ENCODE measurements at regions not wholly inside any gene's neighbourhood (a gene's known extent, or its start where the extent isn't known, plus 50 kb on each side); places are given as distances from the start of the nearest gene placed in this dataset.

DNA sequence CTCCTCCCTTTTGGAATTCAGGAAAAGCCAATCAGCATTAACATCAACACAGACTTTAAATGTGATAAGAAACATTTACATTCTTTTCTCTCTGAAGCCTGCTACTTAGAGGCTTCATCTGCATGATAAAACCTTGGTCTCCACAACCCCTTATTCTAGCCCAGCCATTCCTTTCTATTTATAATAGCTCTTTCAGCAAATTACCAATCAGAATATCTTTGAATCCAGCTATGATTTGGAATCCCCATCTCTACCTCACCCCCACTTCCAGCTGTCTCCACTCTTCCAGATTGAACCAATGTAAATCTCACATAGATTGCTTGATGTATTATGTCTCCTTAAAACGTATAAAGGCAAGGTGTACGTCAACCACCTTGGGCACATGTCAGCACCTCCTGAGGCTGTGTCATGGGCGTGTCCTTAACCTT, 139.7 kb downstream of the TUSC7 start:
- DNase-seq, result no peak

DNA sequence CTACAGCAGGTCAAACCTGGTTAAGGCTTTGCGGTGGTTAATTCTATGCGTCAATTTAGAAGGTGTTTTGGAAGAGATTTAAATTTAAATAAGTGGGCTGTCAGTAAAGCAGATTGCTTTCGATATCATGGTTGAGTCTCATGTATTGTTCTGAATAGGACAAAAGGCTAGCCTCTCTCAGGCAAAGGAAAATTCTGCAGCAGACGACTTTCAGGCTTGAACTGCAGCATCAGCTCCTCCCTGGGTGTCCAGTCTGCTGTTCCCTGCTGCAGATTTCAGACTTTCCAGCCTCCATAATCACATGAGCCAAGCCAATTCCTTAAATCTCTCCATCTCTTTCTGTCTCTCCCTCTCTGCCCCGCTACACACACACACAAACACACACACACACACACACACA, 143.2 kb downstream of the TUSC7 start:
- no peak for DNase-seq

DNA sequence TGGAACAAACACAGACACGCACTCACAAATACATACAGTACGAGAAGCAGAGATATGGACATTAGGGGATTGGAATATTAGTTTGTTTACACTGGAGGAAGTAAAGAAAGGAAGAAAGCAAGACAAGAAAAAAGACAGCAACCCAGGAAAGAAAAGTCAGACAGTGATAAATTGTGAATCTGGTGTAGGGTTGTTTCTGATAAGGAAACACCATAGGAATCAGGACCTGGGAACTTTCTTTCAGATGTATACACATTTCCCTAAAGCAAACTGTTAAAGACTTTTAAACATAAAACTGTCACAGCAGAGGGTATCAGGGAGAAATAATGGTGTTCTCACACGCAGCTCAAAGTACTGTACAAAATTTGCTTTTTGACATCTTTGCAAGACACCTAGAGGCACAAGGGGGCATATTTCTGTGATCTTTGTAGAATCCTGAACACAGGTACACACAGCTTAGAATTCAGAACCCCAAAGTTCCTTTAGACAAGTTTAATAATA, 153.7 kb downstream of the TUSC7 start:
- no peak for DNase-seq

DNA sequence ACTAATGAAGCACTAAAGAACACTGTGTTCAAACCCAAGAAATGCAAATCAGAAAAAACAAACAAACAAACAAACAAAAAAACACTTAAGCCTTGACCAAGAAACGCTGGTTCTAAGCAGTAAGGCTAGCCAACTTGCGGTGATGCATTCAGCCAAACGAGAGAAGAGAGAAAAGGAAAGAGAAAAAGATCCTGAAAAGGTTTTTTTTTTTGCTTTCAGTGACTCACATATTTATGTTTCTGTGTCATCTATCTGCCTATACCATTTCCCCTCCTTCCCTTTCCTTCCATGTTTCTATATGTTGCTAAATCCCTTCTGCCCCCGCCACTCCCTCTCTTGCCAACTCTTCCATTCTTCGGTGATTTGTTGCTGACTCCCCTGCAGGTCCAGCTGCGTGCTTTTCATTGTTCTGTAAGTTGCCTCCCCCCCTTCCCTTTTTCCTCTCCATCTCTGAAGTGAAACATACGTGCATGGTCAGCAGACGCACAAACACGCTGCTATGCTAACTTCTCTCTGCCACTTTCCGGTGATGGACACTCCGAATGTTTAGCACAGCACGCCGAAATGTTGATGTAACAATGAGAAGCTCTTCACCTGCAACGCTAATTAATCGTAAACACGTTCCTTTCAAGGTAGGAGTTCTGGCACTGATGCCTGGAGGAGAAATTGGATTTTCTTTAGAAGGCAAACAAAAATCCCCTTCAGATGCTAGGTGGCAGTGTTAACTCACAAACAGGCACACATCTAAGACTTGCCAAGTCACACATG, 154.4 kb downstream of the TUSC7 start:
- peak; percentile 20 for DNase-seq

DNA sequence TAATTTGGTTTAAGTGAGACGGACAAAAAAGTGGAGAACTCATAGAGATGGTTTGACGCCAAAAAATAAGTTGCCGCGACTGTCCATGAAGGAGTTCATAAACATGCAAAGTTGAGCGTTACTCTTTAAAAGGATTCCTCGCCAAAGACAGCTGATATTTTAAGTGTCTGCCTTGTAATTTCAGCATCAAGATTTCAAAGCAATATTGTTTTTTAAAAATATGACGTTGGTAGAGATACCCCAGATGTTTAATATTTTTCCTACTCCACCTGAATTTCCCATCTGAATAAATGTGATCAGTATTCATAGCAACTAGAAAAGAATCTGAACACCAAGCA, 155.0 kb downstream of the TUSC7 start:
- no peak for DNase-seq

DNA sequence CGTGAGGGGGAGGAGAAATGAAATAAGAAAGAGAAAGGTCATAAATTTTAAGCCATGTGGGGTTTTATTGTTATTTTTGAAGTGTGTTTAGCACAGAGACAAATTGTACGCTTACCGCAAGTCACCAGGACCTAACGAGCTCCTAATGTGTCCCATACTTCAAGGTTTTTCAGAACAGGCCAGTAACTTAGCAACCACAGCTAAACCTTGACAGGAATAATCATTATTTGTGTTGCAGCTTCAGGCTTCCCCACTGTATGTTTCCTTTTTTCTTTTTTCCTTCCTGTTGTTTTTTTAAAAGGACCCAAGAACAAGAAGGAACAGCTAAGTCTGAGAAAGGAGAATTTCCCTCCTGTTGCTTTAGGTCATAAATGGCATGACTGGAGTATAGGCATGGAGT, 160.8 kb downstream of the TUSC7 start:
- DNase-seq, result no peak

DNA sequence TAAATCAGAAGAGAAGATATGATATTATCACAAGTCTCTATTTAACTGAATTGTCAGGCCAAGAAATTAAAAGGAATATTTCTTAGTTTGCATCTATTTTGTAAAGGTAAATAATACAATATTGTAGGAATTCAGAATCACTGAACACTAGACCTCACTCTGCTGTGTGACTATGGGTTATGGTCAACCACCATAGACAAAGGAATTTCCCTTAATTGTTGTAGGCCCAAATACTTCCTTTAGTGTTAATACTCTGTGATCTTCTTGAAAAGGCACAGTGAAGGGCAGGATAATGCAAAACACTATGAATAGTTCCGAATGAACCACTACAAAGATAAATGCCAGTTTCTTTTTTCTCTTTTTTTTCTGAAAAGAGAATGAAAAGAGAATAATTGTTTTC, 162.3 kb downstream of the TUSC7 start:
- DNase-seq, result no peak

DNA sequence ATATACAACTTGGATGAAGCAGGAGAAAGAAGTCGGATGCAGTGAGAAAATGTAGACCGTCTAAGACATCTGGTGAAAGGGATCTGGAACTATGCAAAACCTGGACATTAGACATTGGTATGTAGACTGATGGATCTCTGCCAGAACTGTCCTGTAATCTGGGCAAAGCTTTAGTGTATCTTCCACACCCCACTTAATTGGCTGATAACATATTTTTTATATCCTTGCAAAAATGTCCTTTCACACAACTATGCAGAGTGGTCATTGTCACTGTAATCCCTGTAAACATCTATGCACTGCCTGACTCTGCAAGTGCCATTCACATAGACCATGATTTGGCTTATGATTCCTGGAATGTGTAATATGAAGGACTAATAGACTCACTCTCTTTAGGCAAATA, 163.1 kb downstream of the TUSC7 start:
- no peak for DNase-seq

DNA sequence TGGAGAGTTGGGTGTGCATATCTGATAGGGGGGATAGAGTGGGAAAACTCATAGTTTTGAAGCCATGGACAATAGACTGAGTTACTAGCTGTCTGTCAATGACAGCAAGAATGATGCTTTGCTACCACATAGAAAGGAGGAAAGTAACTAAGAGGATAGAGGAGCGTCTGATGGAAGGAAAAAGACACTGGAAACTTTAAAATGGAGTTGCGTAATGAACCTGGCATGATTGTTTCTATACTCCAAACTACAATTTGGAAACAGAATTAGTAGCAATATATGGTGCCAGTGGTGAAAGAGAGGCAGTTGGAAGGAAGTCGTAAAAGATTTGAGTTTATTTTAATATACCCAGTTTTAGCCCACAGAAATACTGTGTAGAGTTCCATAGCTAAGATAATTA, 163.6 kb downstream of the TUSC7 start:
- DNase-seq, result no peak

DNA sequence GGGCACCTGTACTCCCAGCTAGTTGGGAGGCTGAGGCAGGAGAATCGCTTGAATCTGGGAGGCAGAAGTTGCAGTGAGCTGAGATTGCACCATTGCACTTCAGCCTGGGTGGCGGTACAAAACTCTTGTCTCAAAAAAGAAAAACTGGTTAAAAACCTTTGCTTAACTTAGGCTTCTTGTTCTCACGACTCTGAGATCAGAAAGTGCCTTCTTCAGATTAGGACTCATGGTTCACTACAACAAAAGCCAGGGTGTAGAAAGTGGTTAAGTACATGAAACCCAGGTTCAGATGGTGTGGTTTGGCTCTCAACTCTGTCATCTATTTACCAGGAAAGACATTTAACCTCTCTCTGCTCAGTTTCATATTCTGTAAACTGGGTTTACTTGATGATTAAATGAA, 168.4 kb downstream of the TUSC7 start:
- DNase-seq, result no peak

DNA sequence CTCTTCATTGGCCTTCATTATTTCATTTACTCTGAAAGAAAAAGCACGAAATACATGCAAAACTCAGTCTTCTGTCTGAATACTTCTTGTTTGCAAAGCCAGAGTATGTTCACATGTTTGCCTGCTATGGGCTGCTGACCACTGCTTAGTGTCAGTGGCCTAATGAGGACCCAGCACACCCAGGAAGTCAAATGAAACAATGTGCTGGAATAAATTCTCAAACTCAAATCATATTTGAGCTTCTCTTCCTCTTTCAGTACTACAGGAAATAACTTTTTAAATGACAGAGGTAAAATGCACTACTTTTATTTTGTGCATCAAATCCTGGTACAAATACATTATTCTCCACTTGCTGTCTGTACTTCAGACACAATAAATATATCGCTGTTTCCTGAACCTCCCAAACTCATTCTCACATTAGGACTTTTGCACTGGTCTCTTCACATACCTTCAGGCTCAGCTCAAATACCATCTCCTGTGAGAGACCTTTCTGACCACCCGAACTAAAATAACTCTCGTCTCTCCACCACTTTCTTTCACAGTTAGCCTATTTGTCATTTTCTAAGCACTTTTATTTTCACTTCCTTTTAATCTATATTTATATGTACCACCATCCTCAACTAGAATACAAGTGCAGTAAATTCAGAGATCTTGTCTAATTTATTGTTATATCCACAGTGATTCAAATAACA, 176.8 kb downstream of the TUSC7 start:
- peak; percentile 6 for DNase-seq

DNA sequence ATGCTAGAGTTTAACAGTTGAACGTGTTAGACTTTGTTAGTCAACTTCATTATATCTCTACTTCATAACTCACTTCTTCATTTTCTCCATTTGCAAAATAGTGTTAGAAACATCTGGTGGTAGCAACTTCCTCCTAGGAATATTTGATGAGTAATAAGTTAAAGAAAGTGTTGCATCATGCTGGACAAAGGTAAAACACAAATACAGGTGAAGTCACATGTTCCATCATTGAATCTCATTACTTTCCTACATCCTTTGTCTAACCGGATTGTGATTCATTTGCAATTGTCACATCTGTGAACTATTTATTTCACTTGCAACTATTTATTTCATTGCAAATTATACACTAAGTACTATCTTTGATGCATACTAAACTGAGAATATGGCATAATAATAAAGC, 186.5 kb downstream of the TUSC7 start:
- DNase-seq, result no peak

DNA sequence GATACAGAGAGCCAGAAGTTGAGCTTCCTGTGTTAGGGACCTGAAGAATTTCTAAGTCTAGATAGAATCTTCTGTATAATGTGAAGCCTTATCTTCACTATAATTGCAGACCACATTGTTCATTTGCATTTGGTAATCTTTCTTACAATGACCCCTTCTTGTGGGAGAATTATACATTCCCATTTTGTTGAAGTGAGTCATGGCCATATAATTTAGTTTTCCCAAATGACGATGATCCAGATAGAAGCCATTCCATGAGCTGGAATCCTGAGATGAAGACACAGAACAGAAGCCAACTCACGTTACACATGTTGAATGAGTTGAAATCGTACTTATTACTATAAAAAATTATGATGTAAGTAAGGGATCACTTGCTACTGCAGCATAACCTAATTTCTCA, 187.8 kb downstream of the TUSC7 start:
- no peak for DNase-seq

DNA sequence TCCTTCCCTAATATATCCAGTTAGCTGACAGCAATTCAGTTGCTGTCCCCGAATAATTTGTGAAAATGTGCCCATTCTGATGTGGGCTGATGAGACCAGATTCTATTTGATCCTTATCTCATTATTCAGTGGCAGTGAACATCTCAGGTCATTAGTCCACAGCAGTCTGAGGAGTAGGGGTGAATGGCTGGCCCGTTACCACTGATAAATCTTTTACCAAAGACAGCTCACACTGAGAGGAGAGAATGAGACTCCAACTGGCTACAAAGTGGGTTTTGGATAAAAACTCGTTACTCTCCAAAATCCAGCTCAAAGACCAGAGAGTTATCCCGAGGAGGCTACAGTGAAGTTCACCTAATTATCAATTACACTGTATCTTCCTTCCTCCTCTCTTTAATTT, 189.7 kb downstream of the TUSC7 start:
- DNase-seq, result no peak

DNA sequence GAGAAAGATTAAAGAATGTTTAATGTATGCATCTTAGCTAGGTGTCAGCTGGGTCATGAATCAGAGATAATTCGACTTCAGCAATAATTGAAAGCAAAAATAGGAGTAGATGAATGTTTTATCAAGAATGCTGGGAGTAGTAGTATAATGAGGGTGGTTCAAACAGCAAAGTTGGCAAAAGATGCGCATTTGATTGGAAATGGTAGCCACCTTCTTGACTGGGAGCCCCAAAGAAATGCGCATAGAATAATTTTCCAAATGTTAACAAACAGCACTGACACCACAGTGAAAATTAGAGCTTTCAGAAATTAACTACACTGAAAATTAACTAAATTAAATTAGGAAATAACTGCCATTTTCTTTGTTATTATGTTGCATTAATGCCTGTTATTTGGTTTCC, 195.8 kb downstream of the TUSC7 start:
- DNase-seq, result no peak

DNA sequence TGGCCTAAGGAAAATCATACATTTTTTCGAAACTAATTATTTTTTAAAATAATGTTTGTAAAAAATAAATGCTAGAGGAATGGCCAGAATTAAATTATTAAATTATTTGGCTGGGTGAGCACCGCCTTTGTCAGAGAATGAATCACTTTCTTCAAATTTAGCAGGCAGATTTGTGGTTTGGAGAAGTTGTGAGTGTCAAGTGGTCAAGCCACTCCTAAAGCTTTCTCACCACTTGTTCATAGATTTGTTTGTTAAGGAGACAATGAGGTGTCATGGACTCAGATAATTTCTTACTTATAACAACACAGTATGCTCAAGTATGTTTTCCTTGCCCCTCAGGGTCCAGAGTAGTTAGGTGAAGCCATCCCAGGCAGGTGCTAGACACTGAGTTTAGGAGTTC, 196.2 kb downstream of the TUSC7 start:
- no peak for DNase-seq

DNA sequence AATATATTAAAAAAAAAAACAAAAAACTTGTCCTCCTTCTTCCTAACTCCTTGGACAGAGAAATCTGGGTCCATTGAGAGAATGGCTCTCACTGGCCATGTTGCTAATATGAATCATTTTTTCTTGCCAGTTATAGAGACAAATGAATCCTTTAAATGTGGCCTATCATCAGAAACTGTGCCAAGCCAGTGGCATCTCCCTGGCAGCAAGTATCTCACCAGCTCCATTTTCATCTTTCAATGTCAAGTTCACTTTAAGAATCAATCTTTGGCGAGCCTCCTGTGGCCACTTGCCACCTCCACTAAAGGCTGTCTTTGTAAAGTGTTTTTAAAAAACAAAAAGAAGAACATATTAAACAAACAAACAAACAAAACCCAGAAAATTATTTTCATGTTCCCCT, 202.5 kb downstream of the TUSC7 start:
- DNase-seq, result no peak

DNA sequence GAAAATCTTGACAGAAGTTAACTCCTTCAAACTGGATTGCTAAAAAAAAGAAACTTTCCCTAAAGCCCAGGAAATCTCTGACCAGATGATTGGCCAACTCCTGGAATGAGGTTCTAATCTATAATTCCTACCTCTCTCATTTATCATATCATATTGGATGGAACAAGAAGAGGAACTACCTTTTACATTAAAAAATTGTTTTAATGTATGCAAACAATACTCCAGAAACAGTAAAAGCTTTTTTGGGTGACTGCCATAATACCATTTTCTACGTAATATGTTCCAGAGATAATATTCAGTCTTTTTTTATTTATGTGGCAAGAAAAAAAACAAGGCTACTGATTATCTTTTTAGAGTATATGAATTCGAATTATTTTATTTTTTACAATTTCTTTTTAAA, 204.4 kb downstream of the TUSC7 start:
- DNase-seq, result no peak

DNA sequence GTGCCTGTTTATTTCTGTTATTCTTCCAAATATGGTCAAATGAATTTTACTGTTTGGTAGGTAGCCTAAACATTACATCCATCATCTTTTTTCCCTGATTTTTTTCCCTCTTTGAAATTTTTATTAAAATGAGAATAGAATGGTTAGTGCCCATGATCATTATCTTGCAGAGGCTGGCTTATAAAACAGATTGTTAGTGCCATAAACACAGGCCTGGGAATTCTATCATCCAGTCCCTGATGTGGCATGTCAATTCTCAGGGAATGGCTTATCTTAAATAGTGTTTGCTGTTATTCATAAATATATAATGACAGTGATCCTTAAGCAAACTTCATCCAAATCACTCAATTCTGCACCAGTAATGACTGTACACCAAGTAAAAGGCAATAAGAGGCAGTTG, 207.3 kb downstream of the TUSC7 start:
- DNase-seq, result no peak

DNA sequence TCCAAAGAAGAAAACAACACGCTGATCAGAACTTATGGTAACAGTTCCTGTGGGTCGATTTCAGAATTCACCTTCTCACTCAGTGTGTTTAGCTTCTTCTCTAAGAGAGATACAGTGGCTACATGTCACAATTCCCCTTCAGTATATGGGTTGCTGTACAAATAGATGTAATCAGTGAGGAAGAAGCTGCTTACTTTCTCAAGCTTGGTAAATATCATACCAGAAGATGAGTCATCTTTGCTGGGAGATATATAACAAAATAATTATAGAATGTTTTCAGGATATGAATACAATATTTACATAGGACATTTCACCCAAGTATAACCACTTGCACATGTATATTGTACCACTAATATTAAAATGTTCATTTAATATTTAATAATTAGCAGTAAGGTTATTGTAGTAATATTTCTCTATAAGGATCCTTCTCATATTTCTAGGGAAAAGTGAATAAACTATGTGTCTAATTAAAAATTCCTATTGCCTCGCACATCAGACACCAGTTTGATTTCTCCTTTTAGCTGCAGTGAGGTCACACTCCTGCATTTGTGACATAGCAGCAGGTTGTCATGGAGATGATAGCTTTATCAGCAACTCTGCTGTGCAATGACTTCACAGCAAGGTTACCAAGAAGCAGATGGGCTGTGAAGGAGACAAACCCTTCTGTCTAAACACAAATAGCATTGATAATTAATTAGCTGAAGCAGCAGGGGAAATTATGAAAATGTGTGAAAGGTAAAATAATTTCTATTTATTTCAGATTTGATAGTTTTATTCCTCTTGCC, 211.4 kb downstream of the TUSC7 start:
- DNase-seq, result no peak

DNA sequence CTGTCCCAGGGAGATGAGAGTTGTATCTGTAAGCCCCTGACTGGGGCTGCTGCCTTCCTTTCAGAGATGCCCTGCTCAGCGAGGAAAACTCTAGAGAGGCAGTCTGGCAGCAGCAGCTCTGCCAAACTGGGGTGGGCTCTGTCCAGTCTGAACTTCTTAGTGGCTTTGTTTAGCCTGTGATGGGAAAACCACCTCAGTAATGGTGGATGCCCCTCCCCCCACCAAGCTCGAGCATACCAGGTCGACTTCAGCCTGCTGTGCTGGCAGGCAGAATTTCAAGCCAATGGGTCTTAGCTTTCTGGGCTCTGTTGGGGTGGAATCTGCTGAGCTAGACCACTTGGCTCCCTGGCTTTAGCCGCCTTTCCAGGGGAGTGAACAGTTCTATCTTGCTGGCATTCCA, 218.3 kb downstream of the TUSC7 start:
- DNase-seq, result no peak

DNA sequence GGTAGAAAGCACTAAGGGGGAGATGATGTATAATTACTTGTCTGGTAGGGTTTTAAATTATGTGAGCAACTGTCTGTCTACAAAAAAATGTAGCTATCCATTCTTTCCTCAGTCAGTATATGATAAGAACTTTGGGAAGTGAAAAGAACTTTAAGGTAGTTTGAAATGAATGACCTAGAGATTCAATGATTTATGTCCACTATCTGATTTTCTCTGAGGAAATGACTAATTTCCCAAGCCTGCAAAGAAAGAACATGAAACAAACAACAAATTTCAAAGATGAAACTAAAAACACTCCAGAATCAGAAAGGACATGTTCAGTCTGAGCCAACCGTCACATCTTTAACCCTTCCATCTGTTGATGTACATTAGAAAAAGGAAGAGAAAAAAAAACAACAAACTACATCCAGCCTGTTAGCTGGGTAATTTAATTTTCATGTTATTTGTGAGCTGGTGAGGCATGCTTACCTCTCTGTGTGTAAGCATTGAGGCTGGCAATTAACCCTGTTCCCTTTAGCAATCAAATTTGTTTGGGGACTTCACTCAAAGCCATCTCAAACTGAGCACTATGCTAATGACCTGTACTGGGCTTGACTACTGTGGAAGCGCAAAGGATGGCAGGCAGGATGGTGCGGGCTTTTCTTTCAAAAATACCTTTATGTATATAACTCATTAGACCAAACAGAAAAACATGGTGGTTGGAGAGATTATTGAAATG, 220.1 kb downstream of the TUSC7 start:
- DNase-seq, result no peak

DNA sequence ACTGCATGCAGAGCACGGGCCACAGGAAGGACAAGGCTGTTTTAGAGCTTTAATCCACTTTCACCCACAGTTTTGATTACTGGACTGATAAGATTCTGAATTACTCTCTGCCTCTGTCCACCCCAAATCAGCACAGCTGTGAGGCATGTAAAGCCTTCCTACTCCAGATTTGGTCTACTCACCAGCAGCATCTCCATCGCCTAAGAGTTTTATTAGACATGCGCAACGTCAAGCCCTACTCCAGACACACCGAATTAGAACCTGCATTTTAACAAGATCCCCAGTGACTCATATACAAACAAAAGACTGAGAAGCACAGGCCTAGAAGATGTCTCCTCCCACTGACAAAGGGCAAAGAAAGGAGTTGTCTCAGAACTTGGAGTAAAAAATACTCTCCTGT, 221.2 kb downstream of the TUSC7 start:
- DNase-seq, result no peak
